ENCODE measurements at regions not wholly inside any gene's neighbourhood (a gene's known extent, or its start where the extent isn't known, plus 50 kb on each side); places are given as distances from the start of the nearest gene placed in this dataset.
A peak's percentile ranks its signal among the peaks of the same experiment; 100 is the strongest.

- Histone ChIP-seq H3K36me3 (no peaks in the 10 kb centered on the region), H3K4me3 (no peak overlapping the region), H3K27ac (no peak overlapping the region), H3K4me1 (replicated peaks) (peaks cover 4% of the 10 kb centered on the region), H3K9me3 (no peaks in the 10 kb centered on the region), H3K27me3 (replicated peaks; ENCODE audit: insufficient read depth) (no peaks in the 10 kb centered on the region)
- WGBS = 76% methylated on average over 3 of the region's 3 CpGs
- intact Hi-C loops (cut with DNase I) = no loop called here
- no peak for TF ChIP-seq POLR2A (IDR thresholded peaks at IDR 0.05)
- TF ChIP-seq CTCF (IDR thresholded peaks at IDR 0.05) = no peak
- no peak for TF ChIP-seq POLR2AphosphoS5 (IDR thresholded peaks at IDR 0.05)
- no peak for DNase-seq (ENCODE audit: low spot score)
Observed at GRCh38 chr17:73769479-73769878, 125.2 kb upstream of the SDK2 start.

- no peak overlapping the region for H3K4me3 ChIP-seq
- H3K27ac ChIP-seq = no peak overlapping the region
- 41% methylated on average over 10 of the region's 12 CpGs for WGBS
- H3K36me3 ChIP-seq = no peaks in the 10 kb centered on the region
- peak; percentile 66 for DNase-seq (ENCODE audit: low spot score)
- intact Hi-C loops (cut with DNase I) = no loop called here
- H3K27me3 ChIP-seq (replicated peaks; ENCODE audit: insufficient read depth) = no peaks in the 10 kb centered on the region
- H3K4me1 ChIP-seq (replicated peaks) = peaks cover 4% of the 10 kb centered on the region
- TF ChIP-seq POLR2AphosphoS5 (IDR thresholded peaks at IDR 0.05) (peak; percentile 82), POLR2A (IDR thresholded peaks at IDR 0.05) (no peak), CTCF (IDR thresholded peaks at IDR 0.05) (no peak)
- H3K9me3 ChIP-seq = no peaks in the 10 kb centered on the region
Observed at GRCh38 chr17:73770115-73770848, 126.0 kb upstream of the SDK2 start.

- H3K27me3 ChIP-seq (replicated peaks; ENCODE audit: insufficient read depth) = no peaks in the 10 kb centered on the region
- intact Hi-C loops (cut with DNase I) = no loop called here
- H3K4me3 ChIP-seq = no peak overlapping the region
- TF ChIP-seq POLR2A (IDR thresholded peaks at IDR 0.05) = no peak
- no peak for TF ChIP-seq POLR2AphosphoS5 (IDR thresholded peaks at IDR 0.05)
- TF ChIP-seq CTCF (IDR thresholded peaks at IDR 0.05) = no peak
- H3K36me3 ChIP-seq = no peaks in the 10 kb centered on the region
- no peaks in the 10 kb centered on the region for H3K9me3 ChIP-seq
- WGBS = 47% methylated on average over 6 of the region's 6 CpGs
- peaks cover 4% of the 10 kb centered on the region for H3K4me1 ChIP-seq (replicated peaks)
- no peak overlapping the region for H3K27ac ChIP-seq
- no peak for DNase-seq (ENCODE audit: low spot score)
Observed at GRCh38 chr17:73770849-73771229, 126.6 kb upstream of the SDK2 start.

- WGBS = 86% methylated on average over 5 of the region's 5 CpGs
- no peaks in the 10 kb centered on the region for H3K36me3 ChIP-seq
- peaks cover 4% of the 10 kb centered on the region for H3K4me1 ChIP-seq (replicated peaks)
- no peaks in the 10 kb centered on the region for H3K9me3 ChIP-seq
- intact Hi-C loops (cut with DNase I) = no loop called here
- TF ChIP-seq POLR2A (IDR thresholded peaks at IDR 0.05) (no peak), POLR2AphosphoS5 (IDR thresholded peaks at IDR 0.05) (no peak), CTCF (IDR thresholded peaks at IDR 0.05) (no peak)
- H3K27me3 ChIP-seq (replicated peaks; ENCODE audit: insufficient read depth) = no peaks in the 10 kb centered on the region
- no peak overlapping the region for H3K27ac ChIP-seq
- DNase-seq (ENCODE audit: low spot score) = no peak
- H3K4me3 ChIP-seq = no peak overlapping the region
Observed at GRCh38 chr17:73772107-73772705, 128.0 kb upstream of the SDK2 start.

- WGBS = 86% methylated on average over 7 of the region's 7 CpGs
- DNase-seq (ENCODE audit: low spot score) = no peak
Observed at GRCh38 chr17:73773702-73774101, 129.5 kb upstream of the SDK2 start.

More at GRCh38 chr17:73773702-73774101, 129.5 kb upstream of the SDK2 start:
- Histone ChIP-seq H3K36me3 (no peaks in the 10 kb centered on the region), H3K9me3 (no peaks in the 10 kb centered on the region), H3K4me1 (replicated peaks) (peaks cover 4% of the 10 kb centered on the region), H3K27me3 (replicated peaks; ENCODE audit: insufficient read depth) (no peaks in the 10 kb centered on the region), H3K4me3 (no peak overlapping the region), H3K27ac (no peak overlapping the region)
- intact Hi-C loops (cut with DNase I) = no loop called here
- TF ChIP-seq POLR2AphosphoS5 (IDR thresholded peaks at IDR 0.05) = no peak
- TF ChIP-seq POLR2A (IDR thresholded peaks at IDR 0.05) = no peak
- no peak for TF ChIP-seq CTCF (IDR thresholded peaks at IDR 0.05)

Measured in prostate gland (tissue), 2 donors.